22Rv1 (cell line): ENCODE measurements at regions not wholly inside any gene's neighbourhood (a gene's known extent, or its start where the extent isn't known, plus 50 kb on each side); places are given as distances from the start of the nearest gene placed in this dataset.

ENCODE experiments used
- ZFX ChIP-seq: fragments of 450-650 bp; IDR thresholded peaks from 2 replicates; pipeline ENCODE4 v1.6.1; 2017; ENCODE audit warnings: antibody characterized with exemption, borderline replicate concordance
- TF ChIP-seq, protein P1 (sequence below): fragments of 450-650 bp; IDR thresholded peaks from 2 replicates; pipeline ENCODE4 v1.5.1; 2017; ENCODE audit warnings: mild to moderate bottlenecking

GRCh38 chr12:124216966-124217365 is 77.9 kb upstream of the RFLNA start:
- TF ChIP-seq, protein P1, sequence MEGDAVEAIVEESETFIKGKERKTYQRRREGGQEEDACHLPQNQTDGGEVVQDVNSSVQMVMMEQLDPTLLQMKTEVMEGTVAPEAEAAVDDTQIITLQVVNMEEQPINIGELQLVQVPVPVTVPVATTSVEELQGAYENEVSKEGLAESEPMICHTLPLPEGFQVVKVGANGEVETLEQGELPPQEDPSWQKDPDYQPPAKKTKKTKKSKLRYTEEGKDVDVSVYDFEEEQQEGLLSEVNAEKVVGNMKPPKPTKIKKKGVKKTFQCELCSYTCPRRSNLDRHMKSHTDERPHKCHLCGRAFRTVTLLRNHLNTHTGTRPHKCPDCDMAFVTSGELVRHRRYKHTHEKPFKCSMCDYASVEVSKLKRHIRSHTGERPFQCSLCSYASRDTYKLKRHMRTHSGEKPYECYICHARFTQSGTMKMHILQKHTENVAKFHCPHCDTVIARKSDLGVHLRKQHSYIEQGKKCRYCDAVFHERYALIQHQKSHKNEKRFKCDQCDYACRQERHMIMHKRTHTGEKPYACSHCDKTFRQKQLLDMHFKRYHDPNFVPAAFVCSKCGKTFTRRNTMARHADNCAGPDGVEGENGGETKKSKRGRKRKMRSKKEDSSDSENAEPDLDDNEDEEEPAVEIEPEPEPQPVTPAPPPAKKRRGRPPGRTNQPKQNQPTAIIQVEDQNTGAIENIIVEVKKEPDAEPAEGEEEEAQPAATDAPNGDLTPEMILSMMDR, result no peak
- no peak for TF ChIP-seq ZFX
